Left lung (tissue), 4 donors: ENCODE measurements at regions not wholly inside any gene's neighbourhood (a gene's known extent, or its start where the extent isn't known, plus 50 kb on each side); places are given as distances from the start of the nearest gene placed in this dataset.

Experiments
- ATAC-seq: fragments of 200-7000 bp; cut with Tn5 transposase; one replicate; pipeline ENCODE4 v1.9.1; 2020; ENCODE audit warnings: moderate library complexity
- DNase-seq, 4 donors: peaks; one replicate each; pipeline ENCODE4 v3.0.0-alpha.2; 2013 to 2020
- H3K27ac ChIP-seq, 2 donors: fragments of 200-600 bp; sonication (generic) in 1 of 2; one replicate each; pipeline versions ENCODE4 v1.5.0 to v1.8.0; 2020 to 2021
- H3K27me3 ChIP-seq, 2 donors: fragments of 200-600 bp; sonication (generic) in 1 of 2; one replicate each; pipeline versions ENCODE4 v1.5.0 to v1.8.0; 2020 to 2021
- H3K36me3 ChIP-seq, 2 donors: fragments of 200-600 bp; sonication (generic) in 1 of 2; one replicate each; pipeline versions ENCODE4 v1.5.0 to v1.8.0; 2020 to 2021
- H3K4me1 ChIP-seq, 2 donors: fragments of 200-600 bp; one replicate each; pipeline ENCODE4 v1.8.0; 2021
- H3K4me3 ChIP-seq, 2 donors: fragments of 200-600 bp; sonication (generic) in 1 of 2; one replicate each; pipeline versions ENCODE4 v1.5.0 to v1.8.0; 2020 to 2021; ENCODE audit warnings: mild to moderate bottlenecking in 1 of 2
- H3K9me3 ChIP-seq, 2 donors: fragments of 200-600 bp; sonication (generic) in 1 of 2; one replicate each; pipeline versions ENCODE4 v1.5.0 to v1.8.0; 2020 to 2021
- CTCF ChIP-seq, 2 donors: fragments of 200-600 bp; sonication (generic) in 1 of 2; IDR thresholded peaks; one replicate each; pipeline versions ENCODE4 v1.5.0 to v1.8.0; 2021; ENCODE audit warnings: antibody characterized with exemption in 2 of 2
- intact Hi-C, 2 donors: fragments of 100-400 bp; cut with DNase I; formaldehyde crosslinking; loops; one replicate each; pipeline versions ENCODE4 v1.11.2 to v1.14.2; 2022
- donor health status: DM: no; HTN: yes; CAD: no.
- donor health status: DM: no; HTN: no; CAD: no.

GRCh38 chr15:93274257-93274656 lies 185.2 kb upstream of the RGMA start:
- no peak for TF ChIP-seq CTCF (IDR thresholded peaks at IDR 0.05)
- H3K27me3 ChIP-seq, result peaks cover 0 to 8% of the 10 kb centered on the region in 2 donors
- ATAC-seq (no peak), DNase-seq (no peak)
- H3K27ac ChIP-seq, result no peak overlapping the region
- intact Hi-C loops, result no loop called here
- no peak overlapping the region for H3K4me3 ChIP-seq
- H3K4me1 ChIP-seq, result no peaks in the 10 kb centered on the region
- H3K36me3 ChIP-seq, result no peaks in the 10 kb centered on the region
- H3K9me3 ChIP-seq, result peaks cover 0 to 4% of the 10 kb centered on the region in 2 donors

GRCh38 chr15:93271871-93272270 lies 182.9 kb upstream of the RGMA start:
- H3K27ac ChIP-seq, result no peak overlapping the region
- DNase-seq (no peak), ATAC-seq (no peak)
- intact Hi-C loops, result no loop called here
- no peaks in the 10 kb centered on the region for H3K36me3 ChIP-seq
- H3K4me1 ChIP-seq, result no peaks in the 10 kb centered on the region
- no peak for TF ChIP-seq CTCF (IDR thresholded peaks at IDR 0.05)
- no peaks in the 10 kb centered on the region for H3K27me3 ChIP-seq
- peaks cover 0 to 4% of the 10 kb centered on the region in 2 donors for H3K9me3 ChIP-seq
- no peak overlapping the region for H3K4me3 ChIP-seq

DNA sequence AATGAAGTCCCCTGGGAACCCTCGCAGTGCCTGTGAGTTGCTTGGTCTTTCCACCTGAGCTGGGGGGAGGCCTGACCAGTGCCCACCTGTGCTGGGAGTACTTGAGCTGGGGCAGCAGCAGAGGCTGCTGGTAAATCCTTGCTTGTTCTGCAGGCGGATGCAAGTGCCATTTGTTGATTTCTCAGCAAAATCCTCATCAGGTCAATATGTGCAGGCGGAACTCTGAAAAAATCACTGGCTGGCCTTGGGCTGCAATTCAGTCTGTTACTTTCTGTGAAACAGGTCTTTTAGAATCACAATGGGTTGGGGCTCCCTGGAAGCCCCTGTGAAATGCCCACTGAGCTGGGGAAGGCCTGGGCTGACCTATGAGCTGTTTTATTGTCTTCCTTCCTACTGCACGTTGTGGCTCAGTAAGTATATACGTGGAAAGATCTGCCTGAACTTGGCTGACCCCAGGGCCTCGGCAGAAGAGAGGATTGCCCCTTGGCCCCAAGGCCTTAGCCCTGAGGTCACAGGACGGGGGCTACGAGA lies 182.0 kb upstream of the RGMA start:
- Histone ChIP-seq H3K36me3 (no peaks in the 10 kb centered on the region), H3K27me3 (no peaks in the 10 kb centered on the region), H3K4me1 (no peaks in the 10 kb centered on the region), H3K4me3 (no peak overlapping the region), H3K9me3 (peaks cover 0 to 4% of the 10 kb centered on the region in 2 donors), H3K27ac (no peak overlapping the region)
- TF ChIP-seq CTCF (IDR thresholded peaks at IDR 0.05), result no peak
- no peak for DNase-seq
- no peak for ATAC-seq
- intact Hi-C loops, result no loop called here

- ATAC-seq (no peak), DNase-seq (no peak)
- no peak overlapping the region for H3K27ac ChIP-seq
- no peaks in the 10 kb centered on the region for H3K27me3 ChIP-seq
- intact Hi-C loops, result no loop called here
- H3K4me1 ChIP-seq, result no peaks in the 10 kb centered on the region
- no peak for TF ChIP-seq CTCF (IDR thresholded peaks at IDR 0.05)
- peaks cover 0 to 4% of the 10 kb centered on the region in 2 donors for H3K9me3 ChIP-seq
- H3K4me3 ChIP-seq, result no peak overlapping the region
- no peaks in the 10 kb centered on the region for H3K36me3 ChIP-seq
These were observed 179.1 kb upstream of the RGMA start for GRCh38 chr15:93268066-93268465.

DNA sequence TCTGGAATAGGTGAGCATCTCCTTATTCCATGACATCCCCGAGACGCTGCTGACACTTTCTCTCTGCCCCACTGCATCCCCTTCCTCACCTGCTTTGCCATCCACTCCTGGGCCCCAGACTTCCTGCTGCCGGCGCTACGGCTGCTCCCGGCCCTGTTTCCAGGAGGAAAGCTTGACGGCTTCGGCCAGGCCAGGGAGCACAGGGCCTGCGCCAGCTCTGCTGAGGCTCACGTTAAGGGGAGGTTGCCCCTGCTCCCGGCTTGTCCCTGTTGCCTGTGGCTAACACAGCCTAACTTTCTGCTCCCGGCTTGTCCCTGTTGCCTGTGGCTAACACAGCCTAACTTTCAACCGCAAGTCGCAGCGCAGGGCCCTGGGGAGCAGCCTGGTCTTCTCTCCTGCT lies 177.3 kb upstream of the RGMA start:
- H3K27ac ChIP-seq, result no peak overlapping the region
- DNase-seq, result no peak

More for the DNA sequence above, 177.3 kb upstream of the RGMA start:
- no peak for ATAC-seq
- Histone ChIP-seq H3K36me3 (no peaks in the 10 kb centered on the region), H3K4me3 (no peak overlapping the region), H3K9me3 (no peaks in the 10 kb centered on the region), H3K4me1 (no peaks in the 10 kb centered on the region), H3K27me3 (no peaks in the 10 kb centered on the region)
- no peak for TF ChIP-seq CTCF (IDR thresholded peaks at IDR 0.05)
- intact Hi-C loops, result no loop called here
